Esophagus squamous epithelium (tissue), 4 donors: ENCODE measurements at regions not wholly inside any gene's neighbourhood (a gene's known extent, or its start where the extent isn't known, plus 50 kb on each side); places are given as distances from the start of the nearest gene placed in this dataset.

ENCODE experiments used
- POLR2A ChIP-seq, 4 donors: fragments of 450-650 bp; IDR thresholded peaks; one replicate each; pipeline ENCODE4 v1.6.1; 2017; ENCODE audit warnings: antibody characterized with exemption in 4 of 4, mild to moderate bottlenecking in 4 of 4, moderate library complexity in 3 of 4
- TF ChIP-seq, protein P1 (sequence below), 6 experiments: fragments of 450-650 bp in 4 of 6; fragments of 200-600 bp in 2 of 6; sonication (generic) in 2 of 6; IDR thresholded peaks; one replicate each; pipeline ENCODE4 v1.5.1; 2016 to 2019; ENCODE audit warnings: antibody characterized with exemption in 6 of 6, mild to moderate bottlenecking in 4 of 6, moderate library complexity in 4 of 6

DNA sequence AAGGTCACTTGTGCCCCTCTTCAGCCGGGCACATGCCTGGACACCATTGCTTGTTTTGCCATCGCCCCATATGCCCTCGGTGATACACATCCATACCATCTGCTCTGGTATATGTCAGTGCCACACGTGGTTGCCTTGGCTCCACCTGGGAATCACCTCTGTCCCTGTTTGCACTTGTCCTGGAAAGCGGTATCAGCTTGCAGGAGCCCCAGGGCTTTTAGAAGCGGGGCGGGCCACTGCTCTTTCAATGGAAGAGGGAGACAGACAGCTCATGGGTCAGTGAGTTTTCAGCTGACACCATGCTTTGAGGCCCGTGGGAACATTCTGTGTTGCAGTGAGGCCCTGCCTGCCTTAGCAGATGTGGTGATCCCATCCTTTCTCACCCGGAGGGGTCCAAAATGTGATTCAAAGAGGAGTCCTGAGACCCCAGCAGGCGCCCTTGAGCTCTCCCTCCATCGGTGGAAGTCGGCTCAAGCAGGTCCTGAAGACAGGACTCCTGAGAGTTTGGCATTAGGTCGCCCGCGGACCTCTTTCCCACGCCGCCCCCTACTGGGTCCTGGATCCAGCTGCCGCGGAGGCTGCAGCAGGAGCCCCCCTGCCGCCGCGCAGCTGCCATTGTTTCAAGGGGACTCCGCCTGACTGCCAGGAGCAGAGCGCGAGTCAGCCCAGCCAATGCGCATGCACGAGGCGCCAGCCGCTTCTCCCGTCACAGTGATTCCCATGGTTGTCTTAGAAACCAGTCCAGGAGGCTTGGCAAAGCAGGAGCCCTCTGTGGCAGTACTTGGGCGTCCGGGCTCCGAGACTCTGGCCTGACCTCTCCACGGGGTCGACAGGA lies 773.2 kb upstream of the ALG10B start:
- TF ChIP-seq POLR2A (IDR thresholded peaks at IDR 0.05), result no peak
- TF ChIP-seq, protein P1, sequence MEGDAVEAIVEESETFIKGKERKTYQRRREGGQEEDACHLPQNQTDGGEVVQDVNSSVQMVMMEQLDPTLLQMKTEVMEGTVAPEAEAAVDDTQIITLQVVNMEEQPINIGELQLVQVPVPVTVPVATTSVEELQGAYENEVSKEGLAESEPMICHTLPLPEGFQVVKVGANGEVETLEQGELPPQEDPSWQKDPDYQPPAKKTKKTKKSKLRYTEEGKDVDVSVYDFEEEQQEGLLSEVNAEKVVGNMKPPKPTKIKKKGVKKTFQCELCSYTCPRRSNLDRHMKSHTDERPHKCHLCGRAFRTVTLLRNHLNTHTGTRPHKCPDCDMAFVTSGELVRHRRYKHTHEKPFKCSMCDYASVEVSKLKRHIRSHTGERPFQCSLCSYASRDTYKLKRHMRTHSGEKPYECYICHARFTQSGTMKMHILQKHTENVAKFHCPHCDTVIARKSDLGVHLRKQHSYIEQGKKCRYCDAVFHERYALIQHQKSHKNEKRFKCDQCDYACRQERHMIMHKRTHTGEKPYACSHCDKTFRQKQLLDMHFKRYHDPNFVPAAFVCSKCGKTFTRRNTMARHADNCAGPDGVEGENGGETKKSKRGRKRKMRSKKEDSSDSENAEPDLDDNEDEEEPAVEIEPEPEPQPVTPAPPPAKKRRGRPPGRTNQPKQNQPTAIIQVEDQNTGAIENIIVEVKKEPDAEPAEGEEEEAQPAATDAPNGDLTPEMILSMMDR (IDR thresholded peaks at IDR 0.05), result no peak
